Panc1 (cell line): ENCODE measurements at regions not wholly inside any gene's neighbourhood (a gene's known extent, or its start where the extent isn't known, plus 50 kb on each side); places are given as distances from the start of the nearest gene placed in this dataset.

Experiments used
- ATAC-seq: fragments of 200-7000 bp; cut with Tn5 transposase; 2 replicates; pipeline ENCODE4 v1.9.1; 2020; ENCODE audit warnings: mild to moderate bottlenecking, moderate library complexity
- BruUV-seq: library from RNA; stranded (reverse); fragments of 400-500 nt; replicated peaks from 2 replicates; lab custom pipeline; 2021; lab: Mats Ljungman, UMichigan
- CTCF ChIA-PET: fragments of 300-600 bp; sonication (Branson Sonifier 250); formaldehyde crosslinking; loops from one replicate; lab custom pipeline; 2022; ENCODE audit warnings: antibody characterized with exemption; lab: Charles Lee
- POLR2A ChIA-PET: fragments of 300-600 bp; sonication (Branson Sonifier 250); formaldehyde crosslinking; loops from one replicate; lab custom pipeline; 2022; ENCODE audit warnings: antibody characterized with exemption; lab: Charles Lee
- DNase-seq: peaks from one replicate; pipeline ENCODE4 v3.0.0-alpha.2; 2010; ENCODE audit warnings: low read depth, low spot score
- H3K27ac ChIP-seq: 2 replicates; pipeline ENCODE4 v1.5.1; 2011; ENCODE audit warnings: mild to moderate bottlenecking, low read length, inconsistent platforms
- H3K27me3 ChIP-seq: fragments of 200-500 bp; sonication (Bioruptor generic); 2 replicates; pipeline ENCODE4 v1.6.0; 2014; ENCODE audit warnings: low read length, inconsistent platforms; ENCODE audit not compliant: control insufficient read depth, insufficient read depth
- H3K36me3 ChIP-seq: fragments of 200-500 bp; sonication (Bioruptor generic); 2 replicates; pipeline ENCODE4 v1.5.1; 2014; ENCODE audit warnings: inconsistent platforms, mild to moderate bottlenecking, low read length, moderate library complexity; ENCODE audit not compliant: control insufficient read depth, insufficient read depth
- H3K4me1 ChIP-seq: 2 replicates; pipeline ENCODE4 v1.5.1; 2011; ENCODE audit warnings: inconsistent platforms, mild to moderate bottlenecking, low read length, moderate library complexity; ENCODE audit not compliant: control insufficient read depth, insufficient read depth
- H3K4me3 ChIP-seq, 2 experiments: 2 replicates each; pipeline ENCODE4 v1.5.1; 2011 to 2012; ENCODE audit warnings: low read depth in 2 of 2, low read length in 2 of 2, mild to moderate bottlenecking in 2 of 2, inconsistent platforms in 1 of 2, moderate library complexity in 1 of 2
- H3K9me3 ChIP-seq: fragments of 200-500 bp; sonication (Bioruptor generic); 2 replicates; pipeline ENCODE4 v1.5.1; 2014; ENCODE audit warnings: low read depth, mild to moderate bottlenecking, inconsistent platforms, low read length, moderate library complexity; ENCODE audit not compliant: control insufficient read depth, insufficient read depth
- CTCF ChIP-seq: fragments of 450-650 bp; IDR thresholded peaks from 2 replicates; pipeline ENCODE4 v1.5.1; 2017; ENCODE audit warnings: mild to moderate bottlenecking
- POLR2AphosphoS5 ChIP-seq: IDR thresholded peaks from 2 replicates; pipeline ENCODE4 v1.6.1; 2012; ENCODE audit warnings: mild to moderate bottlenecking, low read depth, low read length, moderate library complexity
- REST ChIP-seq, 2 experiments: IDR thresholded peaks; 2 replicates each; pipeline ENCODE4 v1.6.1; 2011 to 2012; ENCODE audit warnings: low read depth in 2 of 2, control low read depth in 1 of 2, low read length in 1 of 2, mild to moderate bottlenecking in 1 of 2, moderate library complexity in 1 of 2; ENCODE audit not compliant: insufficient read depth in 1 of 2
- SIN3A ChIP-seq: IDR thresholded peaks from 2 replicates; pipeline ENCODE4 v1.6.1; 2012; ENCODE audit warnings: low read depth, mild to moderate bottlenecking, low read length, moderate library complexity, borderline replicate concordance; ENCODE audit not compliant: insufficient read depth
- TCF7L2 ChIP-seq: IDR thresholded peaks from 2 replicates; pipeline ENCODE4 v1.6.1; 2011; ENCODE audit warnings: mild to moderate bottlenecking, low read depth, low read length, inconsistent platforms
- in situ Hi-C: cut with HindIII; loops from 2 replicates; pipeline ENCODE4 v1.10.0; 2016; ENCODE audit warnings: low sequenced_read_pairs, low pct_unique_long_range_greater_than_20kb
- intact Hi-C: fragments of 100-400 bp; cut with micrococcal nuclease; formaldehyde crosslinking; loops from one replicate; pipeline ENCODE4 v1.10.0; 2022; ENCODE audit not compliant: unreplicated experiment

GRCh38 chr19:27780367-27781075 lies 1432.4 kb downstream of the UQCRFS1 start:
- no peak overlapping the region for H3K27ac ChIP-seq
- no peaks in the 10 kb centered on the region for H3K36me3 ChIP-seq
- ATAC-seq (no peak), DNase-seq (no peak)
- BruUV-seq: no TSS peak
- H3K4me1 ChIP-seq: no peaks in the 10 kb centered on the region
- intact Hi-C loops: no loop called here
- CTCF ChIA-PET: no interaction called here
- no peaks in the 10 kb centered on the region for H3K27me3 ChIP-seq
- in situ Hi-C loops: no loop called here
- POLR2A ChIA-PET: no interaction called here
- H3K9me3 ChIP-seq: peaks cover 10% of the 10 kb centered on the region; the same call in 1 of the 2 replicates
- H3K4me3 ChIP-seq: no peak overlapping the region
- TF ChIP-seq REST (IDR thresholded peaks at IDR 0.05; ENCODE audit: insufficient read depth in 1 of 2, low read depth in 2 of 2, low read length in 1 of 2) (no peak), SIN3A (no peak), POLR2AphosphoS5 (no peak), TCF7L2 (no peak), CTCF (no peak)

GRCh38 chr19:27779954-27780353 lies 1433.0 kb downstream of the UQCRFS1 start:
- no peak for ATAC-seq

More at GRCh38 chr19:27779954-27780353, 1433.0 kb downstream of the UQCRFS1 start:
- no peak for TF ChIP-seq SIN3A
- no peak for TF ChIP-seq REST (IDR thresholded peaks at IDR 0.05; ENCODE audit: insufficient read depth in 1 of 2, low read depth in 2 of 2, low read length in 1 of 2)
- TF ChIP-seq CTCF: no peak
- no peak for TF ChIP-seq POLR2AphosphoS5
- no peak for TF ChIP-seq TCF7L2
- Histone ChIP-seq H3K36me3 (no peaks in the 10 kb centered on the region), H3K9me3 (peaks cover 15% of the 10 kb centered on the region), H3K4me3 (no peak overlapping the region), H3K27ac (no peak overlapping the region), H3K27me3 (no peaks in the 10 kb centered on the region), H3K4me1 (no peaks in the 10 kb centered on the region)
- no TSS peak for BruUV-seq
- in situ Hi-C loops: no loop called here
- ChIA-PET CTCF (no interaction called here), POLR2A (no interaction called here)
- DNase-seq: no peak
- intact Hi-C loops: no loop called here
